CD4-positive, alpha-beta T cell (primary cell): ENCODE measurements at regions not wholly inside any gene's neighbourhood (a gene's known extent, or its start where the extent isn't known, plus 50 kb on each side); places are given as distances from the start of the nearest gene placed in this dataset.

Source experiments
- ATAC-seq: fragments of 200-7000 bp; cut with Tn5 transposase; one replicate; pipeline ENCODE4 v1.10.0; 2022; ENCODE audit warnings: mild to moderate bottlenecking; ENCODE audit not compliant: poor library complexity
- CTCF ChIA-PET: fragments of 350-600 bp; sonication (Branson Sonifier 250); formaldehyde crosslinking; loops from one replicate; lab custom pipeline; 2021; ENCODE audit warnings: antibody characterized with exemption, inconsistent platforms; lab: Charles Lee
- POLR2A ChIA-PET: fragments of 350-600 bp; sonication (Branson Sonifier 250); formaldehyde crosslinking; loops from one replicate; lab custom pipeline; 2021; ENCODE audit warnings: antibody characterized with exemption, inconsistent platforms; lab: Charles Lee
- DNase-seq, 14 experiments: peaks; one replicate each; pipeline ENCODE4 v3.0.0-alpha.2; 2013 to 2020; ENCODE audit warnings: mixed read lengths in 2 of 14
- H3K27ac ChIP-seq, 2 donors: one replicate each; pipeline versions ENCODE4 v1.5.1 to v1.7.0; 2013; ENCODE audit warnings: low read length in 2 of 2, low read depth in 1 of 2, mild to moderate bottlenecking in 1 of 2
- H3K27me3 ChIP-seq, 2 experiments: 1 replicate in 1 of 2; 2 replicates in 1 of 2; pipeline versions ENCODE4 v1.6.1 to v1.7.0; 2013; ENCODE audit warnings: low read length in 2 of 2, control low read depth in 1 of 2, mild to moderate bottlenecking in 1 of 2, moderate library complexity in 1 of 2; ENCODE audit not compliant: insufficient read depth in 2 of 2, control insufficient read depth in 1 of 2
- H3K36me3 ChIP-seq: one replicate; pipeline ENCODE4 v1.6.1; 2013; ENCODE audit warnings: low read length, control low read depth; ENCODE audit not compliant: insufficient read depth
- H3K4me1 ChIP-seq: one replicate; pipeline ENCODE4 v1.6.1; 2013; ENCODE audit warnings: low read length, control low read depth; ENCODE audit not compliant: insufficient read depth
- H3K4me3 ChIP-seq: one replicate; pipeline ENCODE4 v1.5.1; 2013; ENCODE audit warnings: mild to moderate bottlenecking, low read length, moderate library complexity
- H3K9me3 ChIP-seq, 2 experiments: 1 replicate in 1 of 2; 2 replicates in 1 of 2; pipeline versions ENCODE4 v1.6.1 to v1.7.0; 2013; ENCODE audit warnings: low read length in 2 of 2, mild to moderate bottlenecking in 2 of 2, control low read depth in 1 of 2, moderate library complexity in 1 of 2; ENCODE audit not compliant: control insufficient read depth in 1 of 2, insufficient read depth in 1 of 2
- H3K27ac Mint-ChIP-seq: one replicate; pipeline ENCODE4 v1.8.0; 2020; ENCODE audit warnings: mixed read lengths
- H3K27me3 Mint-ChIP-seq: one replicate; pipeline ENCODE4 v1.8.0; 2021; ENCODE audit warnings: mixed read lengths
- H3K36me3 Mint-ChIP-seq: one replicate; pipeline ENCODE4 v1.8.0; 2021; ENCODE audit warnings: low read depth, mixed read lengths
- H3K4me1 Mint-ChIP-seq: one replicate; pipeline ENCODE4 v1.8.0; 2021; ENCODE audit warnings: low read depth, mixed read lengths
- H3K4me3 Mint-ChIP-seq: one replicate; pipeline ENCODE4 v1.8.0; 2020; ENCODE audit warnings: mild to moderate bottlenecking, mixed read lengths
- H3K9me3 Mint-ChIP-seq: one replicate; pipeline ENCODE4 v1.8.0; 2020; ENCODE audit warnings: mixed read lengths
- CTCF ChIP-seq: fragments of 200-600 bp; IDR thresholded peaks from one replicate; pipeline ENCODE4 v1.8.0; 2022; ENCODE audit warnings: antibody characterized with exemption, mild to moderate bottlenecking
- intact Hi-C, 2 experiments: fragments of 100-400 bp; cut with DNase I in 1 of 2; cut with micrococcal nuclease in 1 of 2; formaldehyde crosslinking; loops; one replicate each; pipeline versions ENCODE4 v1.15.1 to v1.9.0; 2023 to 2025; cut with DNase I, micrococcal nuclease

- H3K36me3 ChIP-seq = no peaks in the 10 kb centered on the region
- Mint-ChIP-seq H3K4me1 (no peaks in the 10 kb centered on the region), H3K36me3 (no peaks in the 10 kb centered on the region), H3K27ac (no peak overlapping the region), H3K9me3 (no peaks in the 10 kb centered on the region), H3K27me3 (peaks cover 18% of the 10 kb centered on the region), H3K4me3 (no peak overlapping the region)
- DNase-seq (no peak), ATAC-seq (no peak)
- no peak overlapping the region for H3K27ac ChIP-seq
- ChIA-PET CTCF (no interaction called here), POLR2A (no interaction called here)
- no peak for TF ChIP-seq CTCF
- H3K27me3 ChIP-seq = peaks cover 0 to 3% of the 10 kb centered on the region in 2 experiments
- H3K9me3 ChIP-seq = no peaks in the 10 kb centered on the region
- no peaks in the 10 kb centered on the region for H3K4me1 ChIP-seq
- no peak overlapping the region for H3K4me3 ChIP-seq
- intact Hi-C loops = no loop called here
Measured at GRCh38 chr20:54714817-54715216, 239.4 kb downstream of the DOK5 start.

GRCh38 chr20:54713727-54714126 is 238.3 kb downstream of the DOK5 start:
- POLR2A ChIA-PET = no interaction called here
- no peaks in the 10 kb centered on the region for H3K4me1 Mint-ChIP-seq

GRCh38 chr20:54711071-54711470 is 235.7 kb downstream of the DOK5 start:
- no peaks in the 10 kb centered on the region for H3K4me1 Mint-ChIP-seq
- TF ChIP-seq CTCF = no peak
- ChIA-PET POLR2A (no interaction called here), CTCF (no interaction called here)
- Histone ChIP-seq H3K4me1 (no peaks in the 10 kb centered on the region), H3K4me3 (no peak overlapping the region), H3K27ac (no peak overlapping the region), H3K36me3 (no peaks in the 10 kb centered on the region), H3K27me3 (no peaks in the 10 kb centered on the region), H3K9me3 (no peaks in the 10 kb centered on the region)
- ATAC-seq = no peak
- no peaks in the 10 kb centered on the region for H3K36me3 Mint-ChIP-seq
- intact Hi-C loops = no loop called here
- H3K9me3 Mint-ChIP-seq = no peaks in the 10 kb centered on the region
- no peak for DNase-seq
- H3K4me3 Mint-ChIP-seq = no peak overlapping the region
- no peak overlapping the region for H3K27ac Mint-ChIP-seq
- peaks cover 6% of the 10 kb centered on the region for H3K27me3 Mint-ChIP-seq

More at GRCh38 chr20:54713727-54714126, 238.3 kb downstream of the DOK5 start:
- intact Hi-C loops = no loop called here
- CTCF ChIA-PET = no interaction called here
- H3K27me3 Mint-ChIP-seq = peaks cover 18% of the 10 kb centered on the region
- Histone ChIP-seq H3K27ac (no peak overlapping the region), H3K4me1 (no peaks in the 10 kb centered on the region), H3K9me3 (no peaks in the 10 kb centered on the region), H3K36me3 (no peaks in the 10 kb centered on the region), H3K4me3 (no peak overlapping the region), H3K27me3 (peaks cover 0 to 3% of the 10 kb centered on the region in 2 experiments)
- no peaks in the 10 kb centered on the region for H3K36me3 Mint-ChIP-seq
- no peak for TF ChIP-seq CTCF
- ATAC-seq = no peak
- H3K4me3 Mint-ChIP-seq = no peak overlapping the region
- no peaks in the 10 kb centered on the region for H3K9me3 Mint-ChIP-seq
- H3K27ac Mint-ChIP-seq = no peak overlapping the region
- DNase-seq = no peak
